ENCODE measurements at regions not wholly inside any gene's neighbourhood (a gene's known extent, or its start where the extent isn't known, plus 50 kb on each side); places are given as distances from the start of the nearest gene placed in this dataset.
"Not testable (repeated sequence)": the region's sequence is repeated elsewhere in the genome, so short reads cannot be mapped to it uniquely, and the experiment has no call there.

DNA sequence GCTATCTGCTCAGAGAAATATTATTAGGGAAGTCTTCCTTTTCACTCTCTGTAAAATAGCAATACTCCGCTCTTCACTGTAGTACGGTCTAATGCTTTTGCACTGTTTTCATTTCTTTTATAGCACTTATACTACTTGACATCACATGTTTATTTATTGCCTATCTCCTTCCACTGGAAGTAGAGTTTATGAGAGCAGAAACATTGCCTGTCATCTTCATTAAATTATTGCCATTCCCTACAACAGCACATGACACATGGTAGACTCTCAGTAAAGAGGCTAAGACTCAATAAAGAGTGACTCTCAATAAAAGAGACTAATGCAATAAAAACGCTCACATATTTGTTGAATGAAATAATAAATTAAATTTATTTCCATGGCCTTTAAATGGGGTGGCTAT lies 241.3 kb upstream of the MAGEC2 start:
- no peak overlapping the region for H3K27ac Mint-ChIP-seq (ENCODE audit: unreplicated experiment)
- peaks cover 16% of the 10 kb centered on the region for H3K9me3 Mint-ChIP-seq (ENCODE audit: low read depth, unreplicated experiment)
- CTCF ChIA-PET = no interaction called here
- no peaks in the 10 kb centered on the region for H3K27me3 Mint-ChIP-seq (ENCODE audit: unreplicated experiment)
- H3K36me3 Mint-ChIP-seq (ENCODE audit: insufficient read depth, unreplicated experiment) = no peaks in the 10 kb centered on the region
- TF ChIP-seq, protein P1, sequence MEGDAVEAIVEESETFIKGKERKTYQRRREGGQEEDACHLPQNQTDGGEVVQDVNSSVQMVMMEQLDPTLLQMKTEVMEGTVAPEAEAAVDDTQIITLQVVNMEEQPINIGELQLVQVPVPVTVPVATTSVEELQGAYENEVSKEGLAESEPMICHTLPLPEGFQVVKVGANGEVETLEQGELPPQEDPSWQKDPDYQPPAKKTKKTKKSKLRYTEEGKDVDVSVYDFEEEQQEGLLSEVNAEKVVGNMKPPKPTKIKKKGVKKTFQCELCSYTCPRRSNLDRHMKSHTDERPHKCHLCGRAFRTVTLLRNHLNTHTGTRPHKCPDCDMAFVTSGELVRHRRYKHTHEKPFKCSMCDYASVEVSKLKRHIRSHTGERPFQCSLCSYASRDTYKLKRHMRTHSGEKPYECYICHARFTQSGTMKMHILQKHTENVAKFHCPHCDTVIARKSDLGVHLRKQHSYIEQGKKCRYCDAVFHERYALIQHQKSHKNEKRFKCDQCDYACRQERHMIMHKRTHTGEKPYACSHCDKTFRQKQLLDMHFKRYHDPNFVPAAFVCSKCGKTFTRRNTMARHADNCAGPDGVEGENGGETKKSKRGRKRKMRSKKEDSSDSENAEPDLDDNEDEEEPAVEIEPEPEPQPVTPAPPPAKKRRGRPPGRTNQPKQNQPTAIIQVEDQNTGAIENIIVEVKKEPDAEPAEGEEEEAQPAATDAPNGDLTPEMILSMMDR (IDR thresholded peaks at IDR 0.05; ENCODE audit: unreplicated experiment) = no peak
- no peaks in the 10 kb centered on the region for H3K4me1 Mint-ChIP-seq (ENCODE audit: low read depth, unreplicated experiment)
- no peak for DNase-seq
- no peak overlapping the region for H3K4me3 Mint-ChIP-seq (ENCODE audit: low read depth, unreplicated experiment)
- intact Hi-C loops (cut with micrococcal nuclease; ENCODE audit: unreplicated experiment) = no loop called here
- BruUV-seq (replicated peaks) = no TSS peak

DNA sequence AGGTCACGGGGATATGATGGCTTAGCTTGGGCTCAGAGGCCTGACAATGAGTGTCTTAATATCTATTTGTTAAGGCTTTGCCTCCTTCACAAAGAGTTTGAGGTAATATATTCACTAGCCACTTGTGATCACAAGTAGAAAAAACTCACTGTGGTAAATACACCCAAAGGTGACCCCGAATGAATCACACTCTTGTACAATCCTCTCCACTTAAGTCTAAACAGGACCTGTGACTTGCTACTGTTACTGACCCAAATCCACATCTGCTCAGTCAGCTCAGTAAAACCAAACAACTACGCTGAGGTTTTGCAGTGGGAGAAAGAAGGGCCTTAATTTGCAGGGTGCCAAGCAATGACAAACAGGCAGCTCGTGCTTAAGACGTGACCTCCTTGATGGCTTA lies 223.8 kb upstream of the MAGEC2 start:
- TF ChIP-seq, protein P1 (IDR thresholded peaks at IDR 0.05; ENCODE audit: unreplicated experiment) = no peak
- DNase-seq = no peak
- Mint-ChIP-seq H3K4me1 (ENCODE audit: low read depth, unreplicated experiment) (no peaks in the 10 kb centered on the region), H3K27ac (ENCODE audit: unreplicated experiment) (no peak overlapping the region), H3K36me3 (ENCODE audit: insufficient read depth, unreplicated experiment) (no peaks in the 10 kb centered on the region), H3K4me3 (ENCODE audit: low read depth, unreplicated experiment) (no peak overlapping the region), H3K9me3 (ENCODE audit: low read depth, unreplicated experiment) (peaks cover 14% of the 10 kb centered on the region), H3K27me3 (ENCODE audit: unreplicated experiment) (no peaks in the 10 kb centered on the region)
- BruUV-seq (replicated peaks) = no TSS peak
- intact Hi-C loops (cut with micrococcal nuclease; ENCODE audit: unreplicated experiment) = no loop called here
- CTCF ChIA-PET = no interaction called here

DNA sequence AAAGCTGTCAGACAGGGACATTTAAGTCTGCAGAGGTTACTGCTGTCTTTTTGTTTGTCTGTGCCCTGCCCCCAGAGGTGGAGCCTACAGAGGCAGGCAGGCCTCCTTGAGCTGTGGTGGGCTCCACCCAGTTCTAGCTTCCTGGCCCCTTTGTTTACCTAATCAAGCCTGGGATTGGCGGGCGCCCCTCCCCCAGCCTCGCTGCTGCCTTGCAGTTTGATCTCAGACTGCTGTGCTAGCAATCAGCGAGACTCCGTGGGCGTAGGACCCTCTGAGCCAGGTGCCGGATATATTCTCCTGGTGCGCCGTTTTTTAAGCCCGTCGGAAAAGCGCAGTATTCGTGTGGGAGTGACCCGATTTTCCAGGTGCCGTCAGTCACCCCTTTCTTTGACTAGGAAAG lies 185.9 kb upstream of the MAGEC2 start:
- CTCF ChIA-PET; H3K27ac Mint-ChIP-seq (ENCODE audit: unreplicated experiment); H3K36me3 Mint-ChIP-seq (ENCODE audit: insufficient read depth, unreplicated experiment); H3K4me1 Mint-ChIP-seq (ENCODE audit: low read depth, unreplicated experiment); DNase-seq; H3K27me3 Mint-ChIP-seq (ENCODE audit: unreplicated experiment); intact Hi-C loops (cut with micrococcal nuclease; ENCODE audit: unreplicated experiment); H3K4me3 Mint-ChIP-seq (ENCODE audit: low read depth, unreplicated experiment); BruUV-seq (replicated peaks); H3K9me3 Mint-ChIP-seq (ENCODE audit: low read depth, unreplicated experiment): not testable (repeated sequence)

DNA sequence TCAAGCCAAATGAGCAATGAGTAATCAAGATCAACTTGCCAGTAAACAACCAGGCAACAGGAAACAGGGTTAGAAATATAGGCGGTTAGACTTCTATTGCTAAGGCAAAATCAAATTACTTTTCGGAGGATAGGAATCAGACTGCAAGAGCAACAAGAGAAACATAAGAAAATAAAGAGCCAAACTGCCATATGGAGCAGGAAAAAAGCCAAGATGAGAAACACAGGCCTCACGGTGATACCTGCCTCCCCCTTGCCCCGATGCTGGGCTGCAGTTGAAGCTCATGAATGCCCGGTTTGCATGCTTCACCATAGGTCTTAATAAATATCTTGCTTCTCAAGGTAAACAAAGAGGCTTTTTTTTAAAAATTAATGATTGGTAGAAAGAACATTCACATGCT lies 158.4 kb upstream of the MAGEC2 start:
- intact Hi-C loops (cut with micrococcal nuclease; ENCODE audit: unreplicated experiment) = no loop called here
- no peak overlapping the region for H3K4me3 Mint-ChIP-seq (ENCODE audit: low read depth, unreplicated experiment)
- peaks cover 10% of the 10 kb centered on the region for H3K9me3 Mint-ChIP-seq (ENCODE audit: low read depth, unreplicated experiment)
- BruUV-seq (replicated peaks) = no TSS peak
- H3K36me3 Mint-ChIP-seq (ENCODE audit: insufficient read depth, unreplicated experiment) = no peaks in the 10 kb centered on the region
- DNase-seq = no peak
- no peak overlapping the region for H3K27ac Mint-ChIP-seq (ENCODE audit: unreplicated experiment)
- CTCF ChIA-PET = no interaction called here
- H3K4me1 Mint-ChIP-seq (ENCODE audit: low read depth, unreplicated experiment) = no peaks in the 10 kb centered on the region
- no peaks in the 10 kb centered on the region for H3K27me3 Mint-ChIP-seq (ENCODE audit: unreplicated experiment)
- TF ChIP-seq, protein P1 (IDR thresholded peaks at IDR 0.05; ENCODE audit: unreplicated experiment) = no peak

DNA sequence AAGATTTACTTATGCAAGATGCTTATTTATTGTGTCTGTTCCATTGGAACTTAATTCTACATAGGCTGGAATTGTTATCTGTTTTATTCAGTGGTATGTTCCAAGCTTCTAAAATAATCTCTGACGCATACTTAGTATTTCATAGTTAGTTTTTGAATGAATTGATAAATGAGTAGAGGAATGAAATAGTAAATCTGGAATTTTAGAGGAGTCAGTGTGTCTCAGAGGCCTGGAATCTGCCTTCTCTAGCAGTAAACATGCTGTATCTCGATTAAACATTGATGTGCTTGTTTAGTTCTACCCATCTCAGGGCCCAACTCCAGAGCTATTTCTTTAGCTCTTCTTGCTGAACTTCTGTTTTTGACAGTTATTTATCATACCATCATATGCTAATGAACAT lies 154.2 kb upstream of the MAGEC2 start:
- CTCF ChIA-PET = no interaction called here
- intact Hi-C loops (cut with micrococcal nuclease; ENCODE audit: unreplicated experiment) = no loop called here
- no peaks in the 10 kb centered on the region for H3K4me1 Mint-ChIP-seq (ENCODE audit: low read depth, unreplicated experiment)
- no peaks in the 10 kb centered on the region for H3K27me3 Mint-ChIP-seq (ENCODE audit: unreplicated experiment)
- H3K4me3 Mint-ChIP-seq (ENCODE audit: low read depth, unreplicated experiment) = no peak overlapping the region
- H3K27ac Mint-ChIP-seq (ENCODE audit: unreplicated experiment) = no peak overlapping the region
- H3K36me3 Mint-ChIP-seq (ENCODE audit: insufficient read depth, unreplicated experiment) = no peaks in the 10 kb centered on the region
- TF ChIP-seq, protein P1 (IDR thresholded peaks at IDR 0.05; ENCODE audit: unreplicated experiment) = no peak
- peaks cover 4% of the 10 kb centered on the region for H3K9me3 Mint-ChIP-seq (ENCODE audit: low read depth, unreplicated experiment)
- BruUV-seq (replicated peaks) = no TSS peak
- no peak for DNase-seq

All from Calu3 (cell line).